OCI-LY1 (cell line): ENCODE measurements at regions not wholly inside any gene's neighbourhood (a gene's known extent, or its start where the extent isn't known, plus 50 kb on each side); places are given as distances from the start of the nearest gene placed in this dataset.

Experiments used
- EZH2 ChIP-seq: fragments of 200-600 bp; sonication (generic), shearing (Covaris generic); IDR thresholded peaks from 2 replicates; pipeline ENCODE4 v1.8.0; 2017; ENCODE audit warnings: borderline replicate concordance, mixed run types, mild to moderate bottlenecking, antibody characterized with exemption, low read length, moderate library complexity, mixed read lengths
- TF ChIP-seq, protein P1 (sequence below): fragments of 200-600 bp; sonication (generic), shearing (Covaris generic); IDR thresholded peaks from 2 replicates; pipeline ENCODE4 v1.5.1; 2017; ENCODE audit warnings: mild to moderate bottlenecking, antibody characterized with exemption, low read length, moderate library complexity, mixed read lengths

GRCh38 chr2:51673628-51674027, 641.7 kb upstream of the NRXN1 start:
- TF ChIP-seq EZH2: no peak
- TF ChIP-seq, protein P1, sequence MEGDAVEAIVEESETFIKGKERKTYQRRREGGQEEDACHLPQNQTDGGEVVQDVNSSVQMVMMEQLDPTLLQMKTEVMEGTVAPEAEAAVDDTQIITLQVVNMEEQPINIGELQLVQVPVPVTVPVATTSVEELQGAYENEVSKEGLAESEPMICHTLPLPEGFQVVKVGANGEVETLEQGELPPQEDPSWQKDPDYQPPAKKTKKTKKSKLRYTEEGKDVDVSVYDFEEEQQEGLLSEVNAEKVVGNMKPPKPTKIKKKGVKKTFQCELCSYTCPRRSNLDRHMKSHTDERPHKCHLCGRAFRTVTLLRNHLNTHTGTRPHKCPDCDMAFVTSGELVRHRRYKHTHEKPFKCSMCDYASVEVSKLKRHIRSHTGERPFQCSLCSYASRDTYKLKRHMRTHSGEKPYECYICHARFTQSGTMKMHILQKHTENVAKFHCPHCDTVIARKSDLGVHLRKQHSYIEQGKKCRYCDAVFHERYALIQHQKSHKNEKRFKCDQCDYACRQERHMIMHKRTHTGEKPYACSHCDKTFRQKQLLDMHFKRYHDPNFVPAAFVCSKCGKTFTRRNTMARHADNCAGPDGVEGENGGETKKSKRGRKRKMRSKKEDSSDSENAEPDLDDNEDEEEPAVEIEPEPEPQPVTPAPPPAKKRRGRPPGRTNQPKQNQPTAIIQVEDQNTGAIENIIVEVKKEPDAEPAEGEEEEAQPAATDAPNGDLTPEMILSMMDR: no peak
